ENCODE measurements at regions not wholly inside any gene's neighbourhood (a gene's known extent, or its start where the extent isn't known, plus 50 kb on each side); places are given as distances from the start of the nearest gene placed in this dataset.
"Not testable (repeated sequence)": the region's sequence is repeated elsewhere in the genome, so short reads cannot be mapped to it uniquely, and the experiment has no call there.

- H3K27me3 ChIP-seq (replicated peaks) = no peaks in the 10 kb centered on the region
- H3K36me3 ChIP-seq (replicated peaks) = no peaks in the 10 kb centered on the region
- no peak for DNase-seq
- no peak overlapping the region for H3K27ac ChIP-seq
- no peak overlapping the region for H3K4me3 ChIP-seq (ENCODE audit: low read depth, low read length)
- TF ChIP-seq CTCF (IDR thresholded peaks at IDR 0.05; ENCODE audit: low read depth, low read length, missing control alignments) = no peak
- in situ Hi-C loops (cut with HindIII; ENCODE audit: low pct_ligation_motif_present, low sequenced_read_pairs) = no loop called here
Measured at GRCh38 chr17:53765609-53766008, 57.1 kb upstream of the KIF2B start.

GRCh38 chr17:53765129-53765528 is 57.6 kb upstream of the KIF2B start:
- TF ChIP-seq CTCF (IDR thresholded peaks at IDR 0.05; ENCODE audit: low read depth, low read length, missing control alignments) = no peak
- H3K4me3 ChIP-seq (ENCODE audit: low read depth, low read length) = no peak overlapping the region
- no peaks in the 10 kb centered on the region for H3K27me3 ChIP-seq (replicated peaks)
- in situ Hi-C loops (cut with HindIII; ENCODE audit: low pct_ligation_motif_present, low sequenced_read_pairs) = no loop called here
- H3K27ac ChIP-seq = no peak overlapping the region
- no peak for DNase-seq
- H3K36me3 ChIP-seq (replicated peaks) = no peaks in the 10 kb centered on the region

GRCh38 chr17:53757559-53757958 is 65.2 kb upstream of the KIF2B start:
- no peak for TF ChIP-seq CTCF (IDR thresholded peaks at IDR 0.05; ENCODE audit: low read depth, low read length, missing control alignments)
- no peaks in the 10 kb centered on the region for H3K36me3 ChIP-seq (replicated peaks)
- no peak overlapping the region for H3K4me3 ChIP-seq (ENCODE audit: low read depth, low read length)
- no peak overlapping the region for H3K27ac ChIP-seq
- in situ Hi-C loops (cut with HindIII; ENCODE audit: low pct_ligation_motif_present, low sequenced_read_pairs) = no loop called here
- DNase-seq = no peak
- H3K27me3 ChIP-seq (replicated peaks) = no peaks in the 10 kb centered on the region

GRCh38 chr17:53757116-53757515 is 65.6 kb upstream of the KIF2B start:
- in situ Hi-C loops (cut with HindIII; ENCODE audit: low pct_ligation_motif_present, low sequenced_read_pairs); H3K27ac ChIP-seq; H3K36me3 ChIP-seq (replicated peaks): not testable (repeated sequence)

GRCh38 chr17:53749178-53749577 is 73.5 kb upstream of the KIF2B start:
- no peak for DNase-seq
- TF ChIP-seq CTCF (IDR thresholded peaks at IDR 0.05; ENCODE audit: low read depth, low read length, missing control alignments) = no peak
- no peak overlapping the region for H3K4me3 ChIP-seq (ENCODE audit: low read depth, low read length)
- no peak overlapping the region for H3K27ac ChIP-seq
- in situ Hi-C loops (cut with HindIII; ENCODE audit: low pct_ligation_motif_present, low sequenced_read_pairs) = no loop called here
- H3K27me3 ChIP-seq (replicated peaks) = no peaks in the 10 kb centered on the region
- no peaks in the 10 kb centered on the region for H3K36me3 ChIP-seq (replicated peaks)

More at GRCh38 chr17:53757116-53757515, 65.6 kb upstream of the KIF2B start:
- H3K27me3 ChIP-seq (replicated peaks); H3K4me3 ChIP-seq (ENCODE audit: low read depth, low read length); DNase-seq: not testable (repeated sequence)

- H3K36me3 ChIP-seq (replicated peaks); H3K4me3 ChIP-seq (ENCODE audit: low read depth, low read length); H3K27me3 ChIP-seq (replicated peaks); DNase-seq; H3K27ac ChIP-seq; in situ Hi-C loops (cut with HindIII; ENCODE audit: low pct_ligation_motif_present, low sequenced_read_pairs): not testable (repeated sequence)
Measured at GRCh38 chr17:53748159-53748820, 74.4 kb upstream of the KIF2B start.

GRCh38 chr17:53740312-53740711 is 82.4 kb upstream of the KIF2B start:
- Histone ChIP-seq H3K4me3 (ENCODE audit: low read depth, low read length) (no peak overlapping the region), H3K36me3 (replicated peaks) (no peaks in the 10 kb centered on the region), H3K27ac (no peak overlapping the region), H3K27me3 (replicated peaks) (no peaks in the 10 kb centered on the region)
- in situ Hi-C loops (cut with HindIII; ENCODE audit: low pct_ligation_motif_present, low sequenced_read_pairs) = no loop called here
- DNase-seq = no peak
- TF ChIP-seq CTCF (IDR thresholded peaks at IDR 0.05; ENCODE audit: low read depth, low read length, missing control alignments) = no peak
